H1 (cell line): ENCODE measurements at regions not wholly inside any gene's neighbourhood (a gene's known extent, or its start where the extent isn't known, plus 50 kb on each side); places are given as distances from the start of the nearest gene placed in this dataset.

Experiments used
- CTCF ChIA-PET: fragments of 300-600 bp; sonication (Branson Sonifier 250); formaldehyde crosslinking; loops from one replicate; lab custom pipeline; 2021; ENCODE audit not compliant: partially characterized antibody; lab: Charles Lee
- POLR2A ChIA-PET: fragments of 300-600 bp; sonication (Branson Sonifier 250); formaldehyde crosslinking; loops from one replicate; lab custom pipeline; 2021; ENCODE audit warnings: inconsistent platforms; ENCODE audit not compliant: partially characterized antibody; lab: Charles Lee
- DNase-seq, 2 experiments: peaks; one replicate each; pipeline versions ENCODE4 v3.0.0 to v3.0.0-alpha.2; 2010 to 2022; ENCODE audit warnings: low spot score in 2 of 2, low read depth in 1 of 2, mixed read lengths in 1 of 2
- FAIRE-seq: peaks from 2 replicates; lab custom pipeline; 2011; peaks lifted over from hg19 to GRCh38; lab: Jason Lieb, UNC
- H2AFZ ChIP-seq: 2 replicates; pipeline ENCODE4 v1.8.1; 2012; ENCODE audit warnings: low read length, inconsistent platforms
- H2AK5ac ChIP-seq: 2 replicates; pipeline ENCODE4 v1.6.1; 2013; ENCODE audit warnings: low read depth, low read length
- H2BK120ac ChIP-seq: replicated peaks from 2 replicates; pipeline ENCODE3; 2013; ENCODE audit warnings: low read depth, low read length, inconsistent platforms
- H2BK12ac ChIP-seq: 2 replicates; pipeline ENCODE4 v1.6.1; 2013; ENCODE audit warnings: low read depth, low read length
- H2BK15ac ChIP-seq: 2 replicates; pipeline ENCODE4 v1.6.1; 2013; ENCODE audit warnings: low read length
- H2BK20ac ChIP-seq: 2 replicates; pipeline ENCODE4 v1.6.1; 2013; ENCODE audit warnings: low read length
- H2BK5ac ChIP-seq: 2 replicates; pipeline ENCODE4 v1.6.1; 2013; ENCODE audit warnings: low read depth, low read length
- H3K14ac ChIP-seq: 2 replicates; pipeline ENCODE4 v1.6.1; 2013; ENCODE audit warnings: inconsistent platforms; ENCODE audit not compliant: insufficient read length
- H3K18ac ChIP-seq: 2 replicates; pipeline ENCODE4 v1.6.1; 2013; ENCODE audit warnings: low read length; ENCODE audit errors: extremely low read depth
- H3K23ac ChIP-seq: 2 replicates; pipeline ENCODE4 v1.6.1; 2013; ENCODE audit warnings: inconsistent platforms; ENCODE audit not compliant: insufficient read length
- H3K23me2 ChIP-seq: 2 replicates; pipeline ENCODE4 v1.6.1; 2013; ENCODE audit warnings: low read depth, low read length
- H3K27ac ChIP-seq: 2 replicates; pipeline ENCODE4 v1.6.1; 2011; ENCODE audit warnings: low read depth, low read length, inconsistent platforms
- H3K27me3 ChIP-seq, 4 experiments: replicated peaks in 1 of 4; 1 replicate in 1 of 4; 2 replicates in 3 of 4; pipeline versions ENCODE4 v1.6.1 to v1.8.1; 2011 to 2013; ENCODE audit warnings: low read length in 3 of 4, mild to moderate bottlenecking in 3 of 4, inconsistent platforms in 2 of 4, mixed read lengths in 2 of 4, moderate library complexity in 1 of 4; ENCODE audit not compliant: control insufficient read depth in 3 of 4, insufficient read depth in 3 of 4; ENCODE audit errors: extremely low read depth in 1 of 4
- H3K36me3 ChIP-seq, 4 experiments: 2 replicates each; pipeline versions ENCODE4 v1.6.1 to v1.8.1; 2011 to 2013; ENCODE audit warnings: mild to moderate bottlenecking in 4 of 4, low read length in 3 of 4, moderate library complexity in 2 of 4, control low read depth in 1 of 4, inconsistent platforms in 1 of 4; ENCODE audit not compliant: insufficient read depth in 4 of 4, control insufficient read depth in 2 of 4
- H3K4ac ChIP-seq: replicated peaks from 2 replicates; pipeline ENCODE3; 2013; ENCODE audit warnings: low read length, low read depth, mixed read lengths, inconsistent platforms; ENCODE audit not compliant: insufficient read length
- H3K4me1 ChIP-seq, 4 experiments: replicated peaks in 1 of 4; 1 replicate in 1 of 4; 2 replicates in 3 of 4; pipeline versions ENCODE4 v1.6.1 to v1.8.1; 2011 to 2013; ENCODE audit warnings: low read length in 3 of 4, inconsistent platforms in 2 of 4, mixed read lengths in 1 of 4; ENCODE audit not compliant: insufficient read depth in 4 of 4, control insufficient read depth in 3 of 4
- H3K4me2 ChIP-seq, 2 experiments: 2 replicates each; pipeline versions ENCODE4 v1.6.1 to v1.8.1; 2011 to 2013; ENCODE audit warnings: low read depth in 2 of 2, low read length in 2 of 2, control low read depth in 1 of 2, inconsistent platforms in 1 of 2, mild to moderate bottlenecking in 1 of 2; ENCODE audit not compliant: insufficient read depth in 1 of 2
- H3K4me3 ChIP-seq, 4 experiments: fragments of 200-600, 300-600 bp in 1 of 4; sonication (generic), shearing (Covaris generic), sonication (Bioruptor Twin) in 1 of 4; 2 replicates each; pipeline versions ENCODE4 v1.5.1 to v1.8.1; 2011 to 2016; ENCODE audit warnings: low read length in 4 of 4, low read depth in 3 of 4, control low read depth in 2 of 4, inconsistent platforms in 2 of 4, mild to moderate bottlenecking in 2 of 4, mixed read lengths in 1 of 4, moderate library complexity in 1 of 4; ENCODE audit not compliant: insufficient read depth in 2 of 4; ENCODE audit errors: extremely low read depth in 1 of 4
- H3K56ac ChIP-seq: replicated peaks from 2 replicates; pipeline ENCODE3; 2013; ENCODE audit warnings: low read depth, mild to moderate bottlenecking, mixed read lengths, low read length, inconsistent platforms; ENCODE audit not compliant: insufficient read length
- H3K79me1 ChIP-seq: 2 replicates; pipeline ENCODE4 v1.6.1; 2013; ENCODE audit warnings: low read depth, low read length, control low read depth
- H3K79me2 ChIP-seq, 2 experiments: 2 replicates each; pipeline versions ENCODE4 v1.6.1 to v1.8.1; 2012 to 2013; ENCODE audit warnings: low read length in 2 of 2, mild to moderate bottlenecking in 2 of 2, inconsistent platforms in 1 of 2; ENCODE audit not compliant: insufficient read depth in 2 of 2, control insufficient read depth in 1 of 2
- H3K9ac ChIP-seq, 4 experiments: replicated peaks in 1 of 4; 1 replicate in 1 of 4; 2 replicates in 3 of 4; pipeline versions ENCODE4 v1.6.1 to v1.8.1; 2011 to 2013; ENCODE audit warnings: low read depth in 3 of 4, low read length in 3 of 4, control low read depth in 2 of 4, mild to moderate bottlenecking in 2 of 4, moderate library complexity in 2 of 4, inconsistent platforms in 1 of 4; ENCODE audit errors: extremely low read depth in 1 of 4
- H3K9me3 ChIP-seq, 2 experiments: 2 replicates each; pipeline versions ENCODE4 v1.6.1 to v1.8.1; 2012 to 2013; ENCODE audit warnings: mild to moderate bottlenecking in 2 of 2, moderate library complexity in 2 of 2, control low read depth in 1 of 2, inconsistent platforms in 1 of 2, low read depth in 1 of 2, low read length in 1 of 2, mixed read lengths in 1 of 2; ENCODE audit not compliant: insufficient read depth in 2 of 2
- H4K20me1 ChIP-seq, 2 experiments: replicated peaks in 1 of 2; 2 replicates each; pipeline versions ENCODE3 to v1.8.1; 2011 to 2013; ENCODE audit warnings: inconsistent platforms in 2 of 2, low read length in 2 of 2, mild to moderate bottlenecking in 1 of 2; ENCODE audit not compliant: insufficient read depth in 2 of 2, control insufficient read depth in 1 of 2
- H4K5ac ChIP-seq: 2 replicates; pipeline ENCODE4 v1.6.1; 2013; ENCODE audit warnings: low read length, low read depth, mixed read lengths, inconsistent platforms; ENCODE audit not compliant: insufficient read length
- H4K8ac ChIP-seq: 2 replicates; pipeline ENCODE4 v1.8.0; 2013; ENCODE audit warnings: mild to moderate bottlenecking, moderate library complexity, low read length, inconsistent platforms; ENCODE audit not compliant: insufficient read depth; ENCODE audit errors: extremely low read depth
- H4K91ac ChIP-seq: replicated peaks from 2 replicates; pipeline ENCODE3; 2013; ENCODE audit warnings: low read length, mixed read lengths, inconsistent platforms; ENCODE audit not compliant: insufficient read length
- BRCA1 ChIP-seq: IDR thresholded peaks from 2 replicates; pipeline ENCODE4 v1.6.1; 2012; ENCODE audit warnings: low read depth, low read length, improper control_type of control experiment
- NRF1 ChIP-seq: IDR thresholded peaks from 2 replicates; pipeline ENCODE4 v1.6.1; 2011; ENCODE audit warnings: mild to moderate bottlenecking, low read depth, low read length, improper control_type of control experiment
- SP1 ChIP-seq: IDR thresholded peaks from 2 replicates; pipeline ENCODE4 v1.6.1; 2011; ENCODE audit warnings: low read depth, low read length
- ZNF274 ChIP-seq: IDR thresholded peaks from 2 replicates; pipeline ENCODE4 v1.7.0; 2012; ENCODE audit warnings: low read length, borderline replicate concordance; ENCODE audit errors: extremely low read depth
- WGBS, 2 experiments: shearing (Covaris generic) in 1 of 2; methylation state at CpG; one replicate each; pipeline versions ENCODE4 v1.1.6 to v1.1.7; 2013 to 2015; ENCODE audit warnings: low lambda C conversion rate in 2 of 2, mixed read lengths in 2 of 2, inconsistent platforms in 1 of 2, low coverage in 1 of 2, missing lambda C conversion rate in 1 of 2; ENCODE audit not compliant: insufficient replicate concordance in 2 of 2, insufficient coverage in 1 of 2, insufficient read length in 1 of 2; ENCODE audit errors: extremely low coverage in 1 of 2, missing lambda C conversion rate in 1 of 2; 5-methylcytosine and 5-hydroxymethylcytosine counted together

GRCh38 chr12:47348206-47348605, 268.4 kb upstream of the AMIGO2 start:
- no peak overlapping the region for H2BK5ac ChIP-seq
- no peak overlapping the region for H2AK5ac ChIP-seq
- H3K4me1 ChIP-seq: no peaks in the 10 kb centered on the region
- ChIA-PET CTCF (no interaction called here), POLR2A (no interaction called here)
- H3K18ac ChIP-seq: no peak overlapping the region
- H3K9me3 ChIP-seq: no peaks in the 10 kb centered on the region
- H4K91ac ChIP-seq: no peak overlapping the region
- H3K9ac ChIP-seq: no peak overlapping the region
- no peaks in the 10 kb centered on the region for H3K23me2 ChIP-seq
- no peak overlapping the region for H2BK120ac ChIP-seq
- no peaks in the 10 kb centered on the region for H3K79me2 ChIP-seq
- no peak overlapping the region for H2AFZ ChIP-seq
- 90% methylated on average over 1 of the region's 1 CpG; no CpG with 5 or more reads in 1 of the 2 experiments for WGBS, 2 experiments
- no peak overlapping the region for H4K5ac ChIP-seq
- H3K36me3 ChIP-seq: no peaks in the 10 kb centered on the region
- no peaks in the 10 kb centered on the region for H4K20me1 ChIP-seq
- no peaks in the 10 kb centered on the region for H3K27me3 ChIP-seq
- FAIRE-seq (no peak), DNase-seq (no peak)
- no peak overlapping the region for H3K4ac ChIP-seq
- no peak overlapping the region for H2BK12ac ChIP-seq
- H2BK20ac ChIP-seq: no peak overlapping the region
- no peak overlapping the region for H4K8ac ChIP-seq
- no peak overlapping the region for H3K23ac ChIP-seq
- no peak overlapping the region for H2BK15ac ChIP-seq
- no peak overlapping the region for H3K27ac ChIP-seq
- H3K56ac ChIP-seq: no peak overlapping the region
- H3K79me1 ChIP-seq: no peaks in the 10 kb centered on the region
- no peak overlapping the region for H3K4me3 ChIP-seq
- H3K4me2 ChIP-seq: no peak overlapping the region
- H3K14ac ChIP-seq: no peak overlapping the region
- TF ChIP-seq BRCA1 (no peak), NRF1 (no peak), SP1 (no peak), ZNF274 (no peak)
